ENCODE measurements at regions not wholly inside any gene's neighbourhood (a gene's known extent, or its start where the extent isn't known, plus 50 kb on each side); places are given as distances from the start of the nearest gene placed in this dataset.

DNA sequence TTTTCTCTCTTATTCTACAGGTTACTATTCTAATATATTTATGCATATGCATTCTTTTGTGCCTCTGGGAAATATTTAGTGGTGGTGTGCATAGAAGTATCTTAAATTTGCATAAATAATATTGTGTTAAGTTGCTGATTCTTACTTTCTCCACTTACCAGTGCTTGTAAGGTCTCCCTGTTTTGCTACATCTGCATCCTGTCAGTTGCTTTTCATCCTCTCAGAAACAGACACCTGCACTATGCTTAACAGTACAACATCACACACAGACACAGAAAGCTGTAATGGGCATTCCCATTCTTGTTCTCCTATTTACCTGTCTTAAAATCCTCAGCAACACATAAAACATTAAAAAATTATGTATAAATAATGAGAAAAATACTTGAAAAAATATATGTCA, 713.3 kb upstream of the RGMB start:
- DNase-seq (ENCODE audit: low spot score): no peak

GRCh38 chr5:98064118-98064685, 709.3 kb upstream of the RGMB start:
- no peak for DNase-seq (ENCODE audit: low spot score)

- DNase-seq (ENCODE audit: low spot score): peak; percentile 80
These were observed 708.1 kb upstream of the RGMB start for GRCh38 chr5:98065261-98065909.

- DNase-seq (ENCODE audit: low spot score): peak; percentile 46
These were observed 706.6 kb upstream of the RGMB start for GRCh38 chr5:98066910-98067309.

GRCh38 chr5:98069876-98070512, 703.5 kb upstream of the RGMB start:
- DNase-seq (ENCODE audit: low spot score): no peak

DNA sequence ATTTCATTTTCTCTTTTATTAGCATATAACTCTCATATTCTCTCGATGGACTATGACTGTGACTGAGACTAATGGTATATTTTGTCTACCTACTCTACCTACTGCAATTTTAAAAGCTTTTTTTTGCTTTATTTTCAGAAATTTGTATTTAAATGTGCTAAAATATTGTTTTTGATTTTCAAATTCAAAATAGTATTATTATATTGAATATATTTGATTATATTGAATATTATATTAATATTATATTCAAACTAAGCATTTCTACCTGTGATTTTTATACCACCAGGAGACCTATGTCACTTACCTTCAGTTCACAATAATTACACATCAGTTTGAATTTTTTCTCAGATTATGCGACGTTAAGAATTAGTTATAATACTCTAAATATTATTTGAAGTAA, 700.5 kb upstream of the RGMB start:
- no peak for DNase-seq (ENCODE audit: low spot score)

DNA sequence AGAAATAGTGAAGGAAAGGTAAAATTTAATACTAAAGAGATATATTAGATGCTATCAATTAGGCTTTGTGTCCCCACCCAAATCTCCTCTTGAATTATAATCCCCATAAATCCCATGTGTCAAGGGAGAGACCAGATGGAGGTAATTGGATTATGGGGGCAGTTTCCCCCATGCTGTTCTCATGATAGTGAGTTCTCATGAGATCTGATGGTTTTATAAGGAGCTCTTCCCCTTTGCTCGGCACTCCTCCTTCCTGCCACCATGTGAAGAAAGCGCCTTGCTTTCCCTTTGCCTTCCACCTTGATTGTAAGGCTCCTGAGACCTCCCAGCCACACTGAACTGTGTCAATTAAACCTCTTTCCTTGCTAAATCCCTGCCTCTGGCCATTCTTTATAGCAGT, 697.0 kb upstream of the RGMB start:
- DNase-seq (ENCODE audit: low spot score): no peak

DNA sequence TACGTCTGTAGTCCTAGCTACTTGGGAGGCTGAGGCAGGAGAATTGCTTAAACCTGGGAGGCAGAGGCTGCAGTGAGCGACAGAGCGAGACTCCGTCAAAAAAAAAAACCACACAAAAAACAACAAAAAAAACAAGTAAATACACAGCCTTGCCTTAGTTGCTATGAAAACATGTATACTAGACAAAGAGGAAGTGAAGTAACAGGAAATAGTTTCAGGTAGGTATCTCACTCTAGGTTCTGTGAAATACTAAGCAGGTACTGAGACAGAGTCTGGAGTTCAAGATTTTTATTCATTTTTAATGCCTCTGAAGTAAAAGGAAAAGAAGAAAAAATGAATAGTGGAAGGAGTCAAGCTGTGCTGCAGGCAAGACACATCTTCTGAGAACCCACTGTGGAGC, 687.9 kb upstream of the RGMB start:
- no peak for DNase-seq (ENCODE audit: low spot score)

GRCh38 chr5:98095072-98095471, 678.4 kb upstream of the RGMB start:
- no peak for DNase-seq (ENCODE audit: low spot score)

DNA sequence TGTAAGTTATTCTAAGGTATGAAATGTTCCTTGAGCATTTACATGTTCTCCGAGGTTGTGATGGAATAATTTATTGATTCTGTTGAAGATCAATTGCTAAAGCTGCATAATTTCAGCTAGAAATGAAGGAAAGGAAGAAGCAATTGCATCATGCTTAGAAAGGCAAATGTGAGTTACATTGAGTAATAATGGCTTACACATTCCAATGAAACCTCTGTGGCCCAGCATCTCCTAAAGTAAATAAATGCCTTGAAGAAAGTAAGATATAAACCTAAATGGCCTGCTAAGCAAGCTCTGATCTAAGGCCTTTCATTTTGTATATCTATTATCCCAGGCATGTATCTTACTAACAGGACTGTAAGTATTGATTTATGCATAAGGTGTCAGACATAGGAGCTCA, 677.3 kb upstream of the RGMB start:
- DNase-seq (ENCODE audit: low spot score): peak; percentile 66

DNA sequence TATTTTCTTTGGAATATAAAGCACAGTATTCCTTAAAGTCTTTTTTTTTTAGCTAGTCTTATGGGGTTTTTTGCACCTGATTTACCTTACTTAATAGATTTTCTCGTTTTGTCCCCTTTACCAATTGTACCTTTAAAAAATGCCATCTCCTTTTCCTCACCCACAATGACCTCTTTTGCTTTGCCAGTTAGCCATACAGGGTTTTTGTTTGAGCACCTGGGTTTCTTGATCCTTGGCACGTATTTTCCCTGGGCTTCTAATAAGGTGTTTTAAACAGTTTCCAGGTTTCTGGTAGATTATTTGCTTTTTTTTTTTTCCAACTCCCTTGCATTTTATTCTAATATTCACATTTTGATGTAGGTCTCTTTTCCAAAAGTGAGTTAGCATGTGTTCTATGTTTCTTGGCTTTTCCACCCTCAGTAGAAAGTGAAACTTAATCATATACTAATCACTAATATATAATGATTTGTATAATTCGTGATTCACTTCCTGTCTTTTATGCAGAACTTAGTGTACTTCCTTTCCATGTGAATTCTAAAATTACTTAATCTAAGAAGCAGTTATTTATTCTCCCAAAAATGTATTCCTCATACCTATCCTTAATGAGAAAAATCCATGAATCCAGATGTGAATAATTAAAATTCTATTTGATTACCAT, 673.9 kb upstream of the RGMB start:
- DNase-seq (ENCODE audit: low spot score): peak; percentile 87

GRCh38 chr5:98101131-98101530, 672.3 kb upstream of the RGMB start:
- DNase-seq (ENCODE audit: low spot score): peak; percentile 64

- peak; percentile 96 for DNase-seq (ENCODE audit: low spot score)
These were observed 670.5 kb upstream of the RGMB start for GRCh38 chr5:98102936-98103335.

DNA sequence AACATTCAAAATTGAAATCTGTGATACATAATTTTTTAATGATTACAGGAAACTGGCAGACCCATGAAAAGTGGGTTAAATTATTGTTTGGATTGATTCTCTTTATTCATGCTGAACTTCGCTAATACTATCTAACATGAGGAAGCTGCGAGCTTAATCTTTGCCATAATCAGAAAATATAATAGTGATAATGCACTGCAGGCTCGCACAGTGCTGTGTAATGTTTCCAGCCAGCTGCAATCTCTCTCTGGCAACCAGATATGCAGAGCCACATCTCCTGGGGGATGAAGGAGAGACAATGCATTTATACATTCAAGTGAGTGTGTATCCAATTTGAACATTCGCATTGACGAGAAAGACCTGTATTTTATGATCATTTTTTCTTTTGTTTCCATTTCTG, 669.7 kb upstream of the RGMB start:
- peak; percentile 69 for DNase-seq (ENCODE audit: low spot score)

- DNase-seq (ENCODE audit: low spot score): peak; percentile 53
These were observed 668.8 kb upstream of the RGMB start for GRCh38 chr5:98104454-98105188.

DNA sequence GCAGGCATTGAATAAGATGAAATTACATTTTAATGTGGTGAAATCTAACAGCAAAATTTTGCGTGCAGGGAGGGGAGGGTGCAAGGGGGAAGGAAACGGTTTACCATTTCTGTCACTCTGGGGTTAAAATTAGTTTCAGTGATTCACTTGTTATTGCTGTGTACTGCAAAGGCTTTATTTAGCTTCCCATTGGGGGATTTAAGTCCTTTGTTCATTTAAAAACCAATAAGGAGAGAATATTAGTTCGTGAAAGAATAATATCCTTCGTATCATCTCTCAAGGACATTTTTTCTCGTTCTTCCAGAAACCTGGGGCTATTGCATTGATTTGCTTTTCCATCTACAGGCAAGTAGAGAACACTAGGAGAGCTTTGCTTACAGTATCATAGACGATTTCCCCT, 667.8 kb upstream of the RGMB start:
- peak; percentile 96 for DNase-seq (ENCODE audit: low spot score)

DNA sequence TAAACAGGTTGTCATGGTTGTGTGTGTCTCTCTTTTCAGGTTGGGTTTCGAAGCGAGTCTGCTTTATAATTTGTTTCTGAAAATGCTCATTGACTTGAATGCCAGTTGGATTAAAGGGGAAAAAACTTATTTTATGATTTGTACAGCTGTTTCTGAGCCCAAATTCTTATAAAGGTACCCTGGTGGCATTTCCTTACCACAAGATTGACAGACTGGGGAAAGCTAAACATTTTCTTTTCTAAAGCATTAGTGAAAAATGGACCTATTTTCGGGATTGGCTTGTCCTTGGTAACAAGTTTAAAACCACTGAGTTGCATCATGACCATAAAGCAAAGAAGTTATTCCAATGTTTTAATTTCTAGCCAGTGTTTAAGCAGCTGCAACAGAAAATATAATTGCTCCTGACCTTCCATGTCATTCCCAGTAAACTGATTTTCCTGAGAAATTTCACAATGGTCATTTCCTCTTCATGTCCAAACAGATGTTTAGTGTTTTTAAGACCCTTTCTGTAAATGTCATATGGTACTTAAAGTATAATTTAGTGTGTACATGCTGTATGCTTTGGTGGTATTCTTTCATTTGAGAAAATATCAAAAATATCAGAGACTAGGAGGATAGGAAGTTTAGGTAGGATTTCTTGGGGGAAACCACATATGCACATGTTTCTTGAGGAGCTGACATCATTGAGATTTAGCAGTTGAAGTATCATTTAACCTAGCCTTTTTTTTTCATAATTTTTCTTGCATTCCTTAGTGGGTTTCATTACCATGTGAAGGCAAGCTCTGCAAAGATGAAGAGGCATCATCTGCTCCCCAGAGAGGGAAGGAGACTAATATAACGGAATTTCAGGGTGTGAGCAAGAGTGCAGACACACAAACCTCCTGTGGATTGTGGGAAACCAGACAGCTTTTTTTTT, 667.1 kb upstream of the RGMB start:
- peak; percentile 86 for DNase-seq (ENCODE audit: low spot score)

DNA sequence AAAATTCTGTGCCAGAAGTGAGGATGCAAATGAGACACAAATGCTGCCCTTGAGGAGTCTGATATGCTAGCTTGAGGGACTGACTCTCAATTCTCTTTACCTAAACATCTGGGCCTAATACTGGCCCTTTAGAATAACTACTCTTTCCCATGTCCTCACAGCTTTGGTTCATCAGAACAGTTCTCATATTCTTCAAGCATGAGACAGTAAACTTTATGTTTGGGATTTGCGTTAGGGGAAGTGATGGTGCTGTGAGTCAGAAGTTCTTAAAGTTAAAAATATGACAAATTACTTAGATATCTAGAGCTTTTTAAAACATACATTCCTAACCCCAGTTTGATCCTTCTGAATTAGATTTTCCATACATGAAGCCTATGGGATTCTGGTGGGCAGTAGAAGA, 665.0 kb upstream of the RGMB start:
- DNase-seq (ENCODE audit: low spot score): peak; percentile 100

GRCh38 chr5:98109561-98110006, 663.9 kb upstream of the RGMB start:
- DNase-seq (ENCODE audit: low spot score): peak; percentile 96

- DNase-seq (ENCODE audit: low spot score): peak; percentile 98
These were observed 663.2 kb upstream of the RGMB start for GRCh38 chr5:98110282-98110691.

- DNase-seq (ENCODE audit: low spot score): peak; percentile 81
These were observed 662.7 kb upstream of the RGMB start for GRCh38 chr5:98110791-98111190.

Measured in RKO (cell line).